ENCODE measurements at regions not wholly inside any gene's neighbourhood (a gene's known extent, or its start where the extent isn't known, plus 50 kb on each side); places are given as distances from the start of the nearest gene placed in this dataset.

- no peak for DNase-seq (ENCODE audit: low spot score)
Measured at GRCh38 chr3:193987186-193987585, 148.8 kb upstream of the HES1 start.

GRCh38 chr3:193989186-193989585, 146.8 kb upstream of the HES1 start:
- no peak for DNase-seq (ENCODE audit: low spot score)

GRCh38 chr3:193991666-193992424, 144.1 kb upstream of the HES1 start:
- DNase-seq (ENCODE audit: low spot score): no peak

GRCh38 chr3:193992425-193993037, 143.4 kb upstream of the HES1 start:
- no peak for DNase-seq (ENCODE audit: low spot score)

GRCh38 chr3:193996221-193996620, 139.7 kb upstream of the HES1 start:
- no peak for DNase-seq (ENCODE audit: low spot score)

- no peak for DNase-seq (ENCODE audit: low spot score)
Measured at GRCh38 chr3:193996641-193997089, 139.3 kb upstream of the HES1 start.

GRCh38 chr3:193997228-193998122, 138.5 kb upstream of the HES1 start:
- DNase-seq (ENCODE audit: low spot score): no peak

- no peak for DNase-seq (ENCODE audit: low spot score)
Measured at GRCh38 chr3:193998123-193998448, 137.9 kb upstream of the HES1 start.

GRCh38 chr3:193998628-193999195, 137.2 kb upstream of the HES1 start:
- DNase-seq (ENCODE audit: low spot score): no peak

- no peak for DNase-seq (ENCODE audit: low spot score)
Measured at GRCh38 chr3:194000100-194000499, 135.8 kb upstream of the HES1 start.

- DNase-seq (ENCODE audit: low spot score): no peak
Measured at GRCh38 chr3:194000712-194001111, 135.2 kb upstream of the HES1 start.

GRCh38 chr3:194001728-194002459, 134.1 kb upstream of the HES1 start:
- DNase-seq (ENCODE audit: low spot score): no peak

GRCh38 chr3:194003114-194004057, 132.6 kb upstream of the HES1 start:
- peak; percentile 96 for DNase-seq (ENCODE audit: low spot score)

- no peak for DNase-seq (ENCODE audit: low spot score)
Measured at GRCh38 chr3:194005930-194006501, 129.9 kb upstream of the HES1 start.

GRCh38 chr3:194007592-194008337, 128.2 kb upstream of the HES1 start:
- DNase-seq (ENCODE audit: low spot score): no peak

GRCh38 chr3:194009019-194009418, 126.9 kb upstream of the HES1 start:
- no peak for DNase-seq (ENCODE audit: low spot score)

- DNase-seq (ENCODE audit: low spot score): no peak
Measured at GRCh38 chr3:194009892-194010533, 125.9 kb upstream of the HES1 start.

GRCh38 chr3:194011807-194012206, 124.1 kb upstream of the HES1 start:
- DNase-seq (ENCODE audit: low spot score): no peak

- DNase-seq (ENCODE audit: low spot score): no peak
Measured at GRCh38 chr3:194013928-194014327, 122.0 kb upstream of the HES1 start.
